ENCODE measurements at regions not wholly inside any gene's neighbourhood (a gene's known extent, or its start where the extent isn't known, plus 50 kb on each side); places are given as distances from the start of the nearest gene placed in this dataset.

DNA sequence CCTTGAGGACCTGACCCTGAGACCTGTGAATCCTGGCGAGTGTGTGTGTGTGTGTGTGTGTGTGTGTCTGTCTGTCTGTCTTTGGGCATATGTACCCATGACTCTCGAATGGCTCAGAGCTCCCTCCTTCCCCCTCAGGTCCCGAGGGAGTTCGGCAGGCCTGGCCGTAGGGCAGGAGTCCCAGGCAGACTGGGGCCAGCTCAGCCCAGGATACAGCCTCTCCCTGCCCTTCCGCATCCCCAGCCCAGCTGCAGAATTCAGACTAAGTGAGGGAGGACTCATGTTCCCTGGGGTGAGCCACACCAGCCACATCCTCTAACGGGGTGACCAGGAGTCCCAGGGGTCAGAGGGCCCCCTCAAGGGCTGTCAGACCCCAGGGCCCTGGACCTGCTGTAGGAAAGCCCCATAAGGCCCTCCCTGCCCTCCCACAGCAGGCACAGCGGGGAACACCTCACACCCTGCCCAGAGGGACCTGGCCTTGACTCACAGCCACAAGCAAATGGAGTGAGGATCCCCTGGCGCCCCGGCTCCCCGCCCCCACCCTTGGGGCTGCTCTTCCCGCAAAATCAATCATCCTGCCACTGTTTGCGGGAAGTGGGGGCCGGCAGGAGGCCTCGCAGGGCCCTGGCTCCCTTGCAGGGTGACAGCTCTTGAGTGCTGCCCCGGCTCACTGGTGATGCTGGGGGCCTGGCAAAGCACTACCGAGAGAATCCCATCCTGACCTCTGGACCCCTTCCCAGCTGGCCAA, 101.7 kb upstream of the CASZ1 start:
- no peak for DNase-seq

- DNase-seq, result no peak
Measured at GRCh38 chr1:10898921-10899320, 102.5 kb upstream of the CASZ1 start.

DNA sequence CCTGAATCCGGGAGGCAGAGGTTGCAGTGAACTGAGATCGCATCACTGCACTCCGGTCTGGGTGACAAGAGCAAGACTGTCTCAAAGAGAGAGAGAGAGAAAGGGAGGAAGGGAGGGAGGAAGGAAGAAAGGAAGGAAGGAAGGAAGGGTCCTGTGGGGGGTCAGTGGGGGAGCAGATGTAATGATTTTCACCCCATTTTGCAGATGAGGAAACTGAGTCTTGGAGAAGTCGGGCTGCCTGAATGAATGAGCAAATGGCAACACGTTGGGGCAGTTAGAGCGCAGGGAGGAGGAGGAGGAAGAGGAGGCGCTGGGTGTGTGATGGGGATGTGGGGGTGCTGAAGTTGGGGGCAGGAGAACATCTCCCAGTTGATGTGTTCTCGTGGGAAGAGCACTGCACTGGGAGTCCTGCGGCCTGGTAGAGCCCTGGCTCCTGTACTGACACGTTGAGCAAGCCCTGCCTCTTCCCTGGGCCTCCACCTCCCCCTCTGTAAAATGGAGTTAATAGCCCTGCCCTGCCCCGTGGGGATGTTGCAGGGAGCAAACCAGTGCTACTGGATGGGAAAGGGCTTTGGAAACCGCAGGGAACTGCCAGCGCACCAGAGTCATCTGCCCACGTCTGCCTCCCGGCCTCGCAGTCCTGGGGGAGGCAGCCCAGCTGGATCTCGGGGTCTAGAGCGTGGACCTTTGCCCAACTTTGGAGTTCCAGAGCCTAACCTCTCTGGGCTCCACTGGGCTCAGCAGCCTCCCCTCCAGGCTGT, 103.2 kb upstream of the CASZ1 start:
- no peak for DNase-seq

GRCh38 chr1:10900251-10900651, 103.8 kb upstream of the CASZ1 start:
- no peak for DNase-seq

DNA sequence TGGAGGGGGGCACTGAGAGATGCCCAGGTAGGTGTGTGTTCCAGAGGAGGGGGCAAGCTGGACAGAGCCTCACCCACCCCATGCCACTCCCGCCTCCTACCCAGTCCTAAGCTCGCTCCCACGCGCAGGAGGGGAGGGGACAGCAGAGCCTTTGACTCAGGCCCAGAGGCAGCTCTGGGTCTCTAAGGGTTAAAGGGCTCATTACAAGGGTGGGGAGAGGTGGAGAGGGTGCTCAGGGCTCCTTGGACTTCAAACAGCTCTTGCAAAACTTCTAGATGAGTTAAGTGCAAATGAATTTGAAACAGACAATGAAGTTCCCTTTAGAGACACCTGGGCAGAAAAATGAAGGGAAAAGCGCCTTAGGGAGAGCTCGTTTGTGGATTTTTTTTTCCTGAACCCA, 104.2 kb upstream of the CASZ1 start:
- no peak for DNase-seq

- no peak for DNase-seq
Measured at GRCh38 chr1:10901091-10901890, 104.8 kb upstream of the CASZ1 start.

- DNase-seq, result no peak
Measured at GRCh38 chr1:10901891-10902805, 105.7 kb upstream of the CASZ1 start.

- DNase-seq, result no peak
Measured at GRCh38 chr1:10903421-10903820, 107.0 kb upstream of the CASZ1 start.

DNA sequence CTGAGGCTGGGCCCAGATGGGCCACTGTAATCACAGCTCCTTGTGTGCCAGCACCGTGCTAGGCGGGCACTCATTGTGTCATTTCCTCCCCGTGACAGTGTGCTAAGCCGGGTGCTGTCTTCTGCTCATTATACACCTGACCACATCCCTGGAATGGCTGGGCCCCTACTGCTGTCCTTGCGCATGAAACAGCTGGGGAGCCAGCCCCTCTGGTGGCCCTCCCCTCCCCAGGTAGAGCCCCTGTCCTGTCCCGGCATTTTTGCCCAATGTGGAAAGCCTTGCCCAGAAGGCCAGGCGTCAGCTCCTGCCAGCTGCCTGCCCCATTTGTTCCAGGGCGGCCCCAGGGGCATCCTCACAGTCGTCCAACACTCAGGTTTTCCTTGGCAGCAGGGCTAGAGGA, 107.4 kb upstream of the CASZ1 start:
- DNase-seq, result peak; percentile 28

DNA sequence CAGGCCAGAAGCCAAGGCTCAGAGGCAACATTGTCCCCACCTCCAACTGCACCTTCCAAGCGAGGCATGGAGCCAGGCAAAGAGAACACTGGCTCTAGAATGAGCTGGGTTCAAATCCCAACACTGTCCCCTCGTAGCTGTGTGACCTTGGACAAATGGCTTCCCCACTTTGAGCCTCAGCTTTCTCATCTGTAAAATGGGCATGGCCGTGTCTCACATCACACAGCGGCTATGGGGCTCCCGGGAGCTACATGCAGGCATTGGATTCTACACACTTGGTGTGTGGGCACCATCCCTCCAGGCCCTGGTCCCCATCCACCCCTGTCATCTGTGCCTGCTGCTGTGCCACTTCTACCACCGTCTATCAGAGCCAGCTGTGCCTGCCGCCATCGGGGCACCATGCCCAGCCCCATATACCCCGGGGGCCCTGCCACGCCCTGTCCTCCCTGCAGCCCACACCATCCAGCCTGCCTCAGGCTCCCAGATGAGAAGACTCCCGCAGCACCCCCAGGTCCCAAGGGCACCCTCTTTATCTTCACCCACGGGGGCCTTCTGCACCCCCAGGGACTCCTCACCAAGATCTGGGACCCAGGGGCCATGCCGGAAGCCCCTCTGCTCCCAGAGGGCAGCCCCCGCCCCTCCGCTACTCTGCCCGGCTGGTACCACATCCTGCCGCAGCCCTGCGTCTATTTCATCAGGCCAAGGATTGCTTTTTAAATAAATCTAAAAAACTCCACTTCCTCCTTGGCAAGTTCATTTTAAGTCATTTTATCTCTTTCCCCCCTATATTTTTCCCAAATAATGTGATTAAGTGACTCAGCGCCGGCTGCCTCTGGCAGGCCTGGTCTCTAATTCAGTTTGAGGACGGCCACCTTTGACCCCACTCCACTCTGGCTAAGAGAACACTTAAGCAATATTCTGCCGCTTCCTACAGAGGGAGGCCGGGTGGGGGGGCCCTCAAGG, 107.8 kb upstream of the TARDBP start:
- DNase-seq, result peak; percentile 38

DNA sequence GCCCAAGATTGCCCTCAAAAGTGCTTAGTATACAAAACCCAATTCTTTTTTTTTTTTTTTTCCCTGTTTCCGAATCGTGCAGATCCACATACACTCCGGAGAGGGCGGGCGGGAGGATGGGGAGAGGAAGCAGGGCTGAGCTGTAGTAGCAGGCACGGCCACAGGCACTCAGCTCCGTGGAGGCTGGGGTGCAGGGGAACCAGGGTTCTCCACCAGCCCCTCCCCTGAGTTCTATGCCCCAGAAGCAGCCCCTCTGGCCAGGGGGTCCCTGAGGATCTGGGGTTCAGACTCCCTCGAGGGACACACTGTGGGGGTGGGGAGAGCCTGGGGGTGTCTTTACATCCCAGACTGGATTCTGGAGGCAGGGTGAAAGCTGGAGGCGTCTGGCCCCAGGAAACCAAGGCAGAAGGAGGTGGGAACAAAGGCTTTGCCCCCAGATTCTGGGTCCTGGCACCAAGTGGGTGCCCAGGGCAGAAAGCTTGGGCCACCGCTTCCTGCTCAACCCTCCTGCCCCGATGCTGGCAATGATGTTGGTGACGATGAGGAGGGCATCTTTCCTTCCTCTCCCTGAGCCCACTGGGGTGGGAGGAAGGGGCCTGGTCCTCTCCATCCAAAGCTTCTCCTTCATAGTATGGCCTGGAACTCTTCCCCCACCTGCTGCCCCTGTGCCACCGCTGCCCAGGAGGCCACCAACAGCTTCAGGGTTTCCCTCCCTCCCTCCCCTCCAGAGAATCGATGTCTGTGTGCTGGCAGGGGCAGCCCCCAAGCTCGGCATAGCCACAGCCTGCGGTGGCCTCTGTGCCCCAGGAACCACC, 106.4 kb upstream of the TARDBP start:
- no peak for DNase-seq

GRCh38 chr1:10906866-10907519, 105.5 kb upstream of the TARDBP start:
- DNase-seq, result no peak

DNA sequence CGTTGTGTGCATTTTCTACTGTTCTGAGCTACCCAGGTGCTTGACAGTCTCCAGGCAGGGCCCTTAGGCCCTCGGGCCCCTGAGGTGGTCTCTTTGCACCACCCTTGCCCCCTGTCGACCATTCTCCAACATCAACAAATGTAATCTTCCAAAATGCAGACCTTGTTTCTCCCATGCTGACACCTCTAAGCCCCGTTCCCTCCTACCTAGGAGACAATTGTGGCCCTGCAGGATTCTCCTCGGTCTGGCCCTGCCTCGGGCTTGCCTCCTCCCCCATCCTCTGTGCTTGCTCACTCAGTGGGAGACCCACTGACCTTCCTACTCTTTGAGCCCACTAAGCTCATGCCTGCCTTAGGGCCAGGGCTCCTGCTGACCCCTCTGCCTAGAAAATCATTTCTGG, 104.2 kb upstream of the TARDBP start:
- DNase-seq, result no peak

GRCh38 chr1:10909697-10910680, 102.5 kb upstream of the TARDBP start:
- peak; percentile 73 for DNase-seq

DNA sequence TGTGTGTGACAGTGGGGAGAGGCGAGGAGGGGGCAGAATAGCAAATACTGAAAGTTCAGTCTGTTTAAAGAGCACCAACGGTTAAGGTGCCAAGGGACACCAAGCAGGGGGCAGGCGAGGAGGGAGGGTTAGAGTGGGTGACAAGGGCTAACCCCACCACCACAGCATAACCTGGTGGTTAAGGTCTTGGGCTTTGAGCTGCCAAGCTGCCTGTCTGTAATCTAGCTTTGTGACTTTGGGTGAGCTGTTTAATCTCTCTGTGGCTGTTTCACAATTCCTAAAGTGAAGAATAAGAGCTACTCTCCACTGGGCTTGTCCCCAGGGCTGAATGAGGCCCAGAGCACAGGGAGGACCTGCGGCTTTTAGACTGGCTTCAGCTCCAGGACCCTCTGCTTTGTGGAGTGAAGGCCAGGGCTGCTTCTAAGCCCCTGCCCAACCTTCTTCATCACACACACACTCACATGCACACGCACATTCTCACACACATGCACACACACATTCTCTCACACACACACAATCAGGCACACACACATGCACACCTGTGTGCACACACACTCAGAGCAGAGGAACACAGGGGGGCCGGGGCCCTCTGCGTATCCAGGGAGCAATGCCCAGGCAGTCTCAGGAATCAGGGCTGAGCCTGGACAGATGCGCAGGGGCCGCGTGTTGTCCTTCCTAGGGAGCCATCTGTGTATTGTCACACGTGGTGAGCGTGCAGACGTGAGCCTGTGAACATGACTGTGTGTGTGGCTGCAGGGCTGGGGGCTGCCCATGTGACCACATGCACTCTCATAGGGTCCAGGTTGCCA, 101.6 kb upstream of the TARDBP start:
- DNase-seq, result no peak

DNA sequence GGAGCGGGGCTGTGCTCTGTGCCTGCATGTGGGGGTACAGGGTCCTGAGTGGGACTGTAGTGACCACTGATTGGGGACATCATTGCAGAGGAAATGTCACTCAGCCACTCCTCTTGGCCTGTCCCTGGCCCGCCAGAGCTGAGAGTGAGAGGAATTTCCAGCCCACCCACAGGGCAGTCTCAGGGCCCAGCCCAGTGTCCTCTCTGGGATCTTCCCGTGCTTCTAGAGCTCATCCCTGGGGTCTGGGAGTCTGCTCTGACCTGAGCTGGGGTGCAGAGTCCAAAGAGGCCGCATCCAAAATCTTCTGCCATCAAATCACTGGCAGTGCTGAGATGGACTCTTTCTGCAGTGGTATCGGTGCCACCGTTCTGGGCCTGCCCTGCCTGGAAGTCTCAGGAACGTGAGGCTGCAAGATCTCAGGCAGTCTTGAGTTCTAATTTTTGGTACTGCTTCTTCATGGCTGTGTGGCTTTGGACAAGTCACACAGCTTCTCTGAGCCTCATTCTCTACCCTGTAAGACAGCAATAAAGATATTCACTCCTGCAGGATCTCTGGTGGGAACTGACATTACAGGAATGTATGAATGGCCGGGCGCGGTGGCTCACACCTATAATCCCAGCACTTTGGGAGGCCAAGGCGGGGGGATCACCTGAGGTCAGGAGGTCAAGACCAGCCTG, 100.8 kb upstream of the TARDBP start:
- no peak for DNase-seq

DNA sequence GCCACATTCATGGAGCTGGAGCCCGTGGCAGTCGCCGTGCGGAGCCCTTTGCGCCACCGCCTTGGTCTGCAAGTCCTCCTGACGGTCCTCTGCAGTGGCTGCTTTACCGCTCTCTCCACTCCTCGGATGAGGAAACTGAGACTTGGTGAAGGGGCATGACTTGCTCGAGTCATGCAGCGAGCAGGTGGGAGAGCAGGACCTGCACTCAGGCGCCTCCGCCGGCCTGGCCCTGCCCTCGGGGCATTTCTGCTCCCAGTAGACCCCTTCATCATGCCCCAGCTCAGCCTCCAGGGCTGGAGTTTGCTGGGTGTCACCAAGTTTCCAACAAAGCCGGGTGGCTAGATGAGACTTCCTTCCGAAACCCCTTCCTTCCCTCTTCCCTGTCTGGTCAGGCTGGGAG, 100.0 kb upstream of the TARDBP start:
- no peak for DNase-seq

Data from CD4-positive, alpha-beta T cell treated with Interleukin-17A for 1 hour (primary cell).